Hypothalamus (tissue), 51 donors: ENCODE measurements at regions not wholly inside any gene's neighbourhood (a gene's known extent, or its start where the extent isn't known, plus 50 kb on each side); places are given as distances from the start of the nearest gene placed in this dataset.

Experiments used
- DNase-seq, 51 donors: peaks; one replicate each; lab custom pipeline; 2025; lab: John Stamatoyannopoulos, UW

DNA sequence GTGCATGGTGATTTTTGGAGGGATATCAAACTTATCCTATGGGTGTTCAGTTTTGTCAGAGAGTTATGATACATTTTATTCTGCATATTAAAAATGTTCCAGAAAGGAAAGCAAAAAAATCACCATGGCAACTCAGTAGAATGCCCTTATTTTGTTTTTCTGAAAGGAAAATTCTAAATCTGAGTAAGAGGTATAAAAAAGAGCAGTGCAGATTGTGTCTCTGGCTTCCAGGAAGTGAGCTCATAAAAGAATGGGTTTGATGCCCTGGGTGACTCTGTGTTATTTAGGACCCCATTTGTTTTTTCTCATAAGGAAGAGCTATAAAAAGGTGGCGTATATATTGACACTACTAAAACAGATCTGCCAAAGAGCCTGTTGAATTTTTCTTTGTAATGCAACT, 128.8 kb downstream of the UCHL1 start:
- no peak for DNase-seq

DNA sequence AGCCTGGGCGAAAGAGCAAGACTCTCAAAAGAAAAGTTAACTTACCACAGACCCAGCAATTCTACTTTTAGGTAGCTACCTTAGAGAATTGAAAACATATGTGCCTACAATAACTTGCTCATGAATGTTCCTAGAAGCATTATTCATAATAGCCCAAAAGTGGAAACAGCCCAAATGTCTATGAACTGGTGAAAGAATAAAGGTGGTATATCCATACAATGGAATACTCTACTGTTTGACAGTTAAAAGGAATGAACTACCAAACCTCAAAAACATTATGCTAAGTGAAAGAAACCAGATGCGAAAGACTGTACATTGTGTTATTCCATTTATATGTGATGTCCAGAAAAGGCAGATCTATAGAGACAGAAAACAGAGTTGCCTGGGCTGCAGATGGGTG, 131.4 kb downstream of the UCHL1 start:
- no peak for DNase-seq

- no peak for DNase-seq
Measured at GRCh38 chr4:41389356-41389755, 132.6 kb downstream of the UCHL1 start.

- no peak for DNase-seq
Measured at GRCh38 chr4:41390661-41391060, 133.9 kb downstream of the UCHL1 start.

DNA sequence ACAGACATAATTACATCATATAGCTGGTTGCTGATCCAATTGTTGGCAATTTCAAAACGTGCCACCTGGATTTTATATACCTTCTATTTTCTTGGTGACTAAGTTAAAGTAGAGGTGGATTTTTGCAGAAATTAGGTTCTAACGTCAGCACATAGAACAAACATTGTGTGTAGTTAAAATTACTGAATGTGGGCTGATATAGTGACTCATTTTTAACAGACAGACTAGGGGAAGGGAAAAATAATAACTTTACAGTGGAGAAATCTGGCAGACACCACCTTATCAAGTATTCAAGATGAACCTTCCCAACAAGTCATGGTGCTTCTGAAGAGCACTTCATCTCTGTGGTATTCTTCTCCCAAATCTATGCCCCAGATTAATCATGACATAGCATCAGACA, 134.5 kb downstream of the UCHL1 start:
- DNase-seq: no peak

GRCh38 chr4:41394481-41394894, 137.8 kb downstream of the UCHL1 start:
- peak in 1 of 51 donors; percentile 29 for DNase-seq

DNA sequence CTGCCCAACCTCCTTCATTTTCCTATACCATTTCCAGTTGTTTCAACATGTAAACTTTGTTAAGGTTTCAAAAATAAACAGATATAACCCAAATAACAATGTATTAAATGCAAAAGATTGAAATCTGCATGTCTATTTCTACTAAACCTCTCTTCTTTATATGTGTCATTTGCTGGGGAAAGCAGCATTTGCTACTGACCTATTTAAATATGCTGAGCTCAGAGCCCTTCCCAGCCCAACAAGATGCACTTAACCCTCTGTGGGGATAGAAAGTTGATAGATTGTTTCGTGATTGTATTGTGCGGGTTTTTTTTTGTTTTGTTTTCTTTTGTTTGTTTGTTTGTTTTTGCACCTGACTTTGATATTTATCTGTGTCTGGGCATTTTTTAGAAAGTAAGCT, 139.5 kb downstream of the UCHL1 start:
- no peak for DNase-seq

GRCh38 chr4:41396869-41397268, 140.1 kb downstream of the UCHL1 start:
- no peak for DNase-seq

DNA sequence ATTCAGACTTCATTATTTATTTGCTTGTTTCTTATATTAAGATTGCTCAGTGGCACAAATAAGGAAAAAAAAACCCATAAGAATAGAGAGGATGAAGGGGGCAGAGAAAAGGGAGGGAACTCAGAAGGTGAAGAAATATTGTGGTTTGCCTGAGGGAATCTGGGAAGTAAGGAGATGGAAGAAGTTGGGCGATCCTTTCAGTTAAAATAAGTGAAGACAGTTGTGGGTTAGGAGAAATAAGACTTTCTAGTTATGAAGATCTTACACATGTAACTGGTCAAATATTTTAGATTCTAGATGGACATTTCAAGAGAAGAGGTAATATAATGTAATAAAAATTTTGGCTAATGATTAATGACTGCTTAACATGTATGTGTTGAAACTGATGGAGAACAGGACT, 138.7 kb upstream of the LIMCH1 start:
- DNase-seq: no peak

- DNase-seq: no peak
Measured at GRCh38 chr4:41400296-41400695, 137.7 kb upstream of the LIMCH1 start.

- DNase-seq: no peak
Measured at GRCh38 chr4:41405464-41406112, 132.4 kb upstream of the LIMCH1 start.

DNA sequence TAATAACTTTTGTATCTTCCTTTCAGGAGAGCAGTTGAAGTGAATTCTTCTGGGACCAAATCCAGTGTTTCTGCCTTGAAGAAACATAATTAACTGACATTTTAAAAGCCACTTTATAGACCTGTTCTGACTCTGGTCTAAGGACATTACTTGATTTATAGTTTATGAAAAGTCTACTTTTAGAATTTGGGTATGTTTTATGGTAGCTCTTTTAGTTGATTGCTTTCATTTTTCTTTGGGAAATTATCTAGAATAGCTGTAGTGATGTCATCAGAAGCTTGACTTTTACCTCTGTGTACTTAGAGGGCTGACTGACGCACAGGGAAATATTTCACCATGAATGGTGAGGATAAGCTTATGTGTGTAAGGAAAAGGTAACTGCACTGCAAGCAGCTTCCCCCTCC, 131.8 kb upstream of the LIMCH1 start:
- DNase-seq: no peak

DNA sequence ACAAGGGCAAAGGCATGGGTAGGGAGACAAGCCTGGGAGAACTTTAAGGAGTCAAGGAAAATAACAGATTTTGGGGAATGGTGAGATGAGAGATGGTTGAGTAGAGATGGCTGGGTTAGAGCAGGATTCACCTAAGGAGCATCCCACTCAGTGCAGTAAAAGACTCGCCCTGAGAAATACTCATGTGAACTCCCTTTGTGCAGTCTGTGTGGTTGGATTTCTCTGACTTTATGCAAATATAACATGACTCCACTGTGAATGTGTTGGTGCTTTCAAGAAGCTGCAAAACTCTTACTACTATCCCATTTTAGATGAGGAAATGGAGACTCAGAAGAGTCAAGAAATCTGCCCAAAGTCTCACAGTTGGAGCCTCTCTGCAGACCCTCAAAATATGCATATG, 129.8 kb upstream of the LIMCH1 start:
- no peak for DNase-seq

- DNase-seq: no peak
Measured at GRCh38 chr4:41408859-41409593, 128.9 kb upstream of the LIMCH1 start.

GRCh38 chr4:41409594-41409895, 128.4 kb upstream of the LIMCH1 start:
- DNase-seq: no peak

DNA sequence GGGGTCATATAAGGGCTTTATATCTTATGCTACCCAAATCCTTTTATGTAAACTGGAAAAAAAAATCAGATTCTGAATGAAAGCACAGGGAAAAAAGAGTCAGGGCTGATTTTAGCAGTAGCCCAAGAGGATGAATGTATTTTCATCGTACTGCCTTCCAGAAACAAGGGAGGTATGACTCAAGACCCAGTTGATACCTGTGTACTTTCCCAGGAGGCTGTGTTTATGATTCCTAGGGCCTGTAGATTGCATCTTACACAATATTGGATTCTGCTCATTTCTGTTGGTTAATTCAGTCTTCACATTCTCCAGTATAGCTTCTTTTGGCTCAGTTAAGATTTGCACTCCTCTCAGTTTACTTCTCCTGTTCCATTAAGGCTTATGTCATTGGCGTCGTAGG, 127.9 kb upstream of the LIMCH1 start:
- DNase-seq: no peak

- DNase-seq: no peak
Measured at GRCh38 chr4:41413670-41414411, 124.1 kb upstream of the LIMCH1 start.

DNA sequence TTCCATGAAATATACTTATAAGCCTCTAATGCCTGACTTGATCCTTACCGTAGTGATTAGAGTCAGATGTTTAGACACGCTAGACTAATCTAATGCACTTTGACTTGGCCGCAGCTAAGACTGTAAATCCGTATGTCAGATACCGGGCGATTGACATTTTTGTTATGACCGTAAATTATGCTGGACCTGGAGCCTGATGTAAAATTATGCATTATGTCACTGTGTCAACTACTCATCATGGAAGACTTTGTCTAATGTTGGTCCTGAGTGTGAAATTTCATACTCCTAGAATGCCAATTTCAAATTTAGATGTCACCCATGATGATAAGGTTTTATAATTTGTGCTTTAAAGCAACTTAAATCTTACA, 123.6 kb upstream of the LIMCH1 start:
- DNase-seq: no peak

GRCh38 chr4:41418444-41418843, 119.5 kb upstream of the LIMCH1 start:
- peak in 33 of 51 donors; percentile 5 to 61 (median 34) for DNase-seq

DNA sequence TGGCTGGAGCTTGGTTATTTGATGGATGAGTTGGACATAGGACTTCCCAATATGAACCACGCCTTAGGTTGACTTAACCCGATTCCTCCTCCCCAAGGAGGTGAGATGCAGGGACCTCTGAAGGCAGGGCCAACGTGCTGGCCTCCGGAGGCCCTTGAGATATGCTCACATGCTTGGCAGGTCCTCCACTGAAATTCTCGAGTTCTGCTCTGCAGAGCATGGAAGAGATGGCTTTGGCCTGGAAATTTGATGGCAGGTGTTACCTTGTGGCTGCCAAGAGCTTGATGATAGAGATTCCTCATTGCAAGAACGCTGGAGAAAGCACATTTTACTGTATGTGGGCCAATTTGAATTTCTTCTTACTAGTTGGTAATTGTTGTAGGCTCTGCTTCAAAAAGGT, 117.4 kb upstream of the LIMCH1 start:
- DNase-seq: no peak

DNA sequence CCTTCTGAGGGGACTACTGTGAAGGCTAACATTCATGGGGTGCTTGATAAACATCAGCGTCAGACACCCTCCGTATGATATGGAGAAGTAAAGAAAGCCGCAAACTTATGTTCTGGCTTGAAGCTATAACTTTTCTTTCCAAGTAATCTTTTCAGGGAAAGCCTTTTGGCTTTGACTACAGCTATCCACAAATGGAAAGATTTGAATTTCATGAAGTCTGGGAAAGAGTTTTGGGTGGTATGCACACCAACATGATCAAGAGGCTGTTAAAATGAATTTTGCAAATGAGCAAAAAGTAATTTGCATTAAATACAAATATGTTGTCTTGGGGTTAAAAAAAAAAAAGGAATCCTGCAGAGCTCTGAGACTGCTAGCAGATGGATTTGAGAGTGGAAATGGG, 114.8 kb upstream of the LIMCH1 start:
- DNase-seq: no peak

- DNase-seq: no peak
Measured at GRCh38 chr4:41424522-41424921, 113.4 kb upstream of the LIMCH1 start.
